Activated CD4-positive, alpha-beta T cell treated with anti-CD3 and anti-CD28 coated beads for 48 hours (primary cell): ENCODE measurements at regions not wholly inside any gene's neighbourhood (a gene's known extent, or its start where the extent isn't known, plus 50 kb on each side); places are given as distances from the start of the nearest gene placed in this dataset.
"Not testable (repeated sequence)": the region's sequence is repeated elsewhere in the genome, so short reads cannot be mapped to it uniquely, and the experiment has no call there.

ENCODE experiments used
- DNase-seq: peaks from one replicate; pipeline ENCODE4 v3.0.0-alpha.2; 2020

DNA sequence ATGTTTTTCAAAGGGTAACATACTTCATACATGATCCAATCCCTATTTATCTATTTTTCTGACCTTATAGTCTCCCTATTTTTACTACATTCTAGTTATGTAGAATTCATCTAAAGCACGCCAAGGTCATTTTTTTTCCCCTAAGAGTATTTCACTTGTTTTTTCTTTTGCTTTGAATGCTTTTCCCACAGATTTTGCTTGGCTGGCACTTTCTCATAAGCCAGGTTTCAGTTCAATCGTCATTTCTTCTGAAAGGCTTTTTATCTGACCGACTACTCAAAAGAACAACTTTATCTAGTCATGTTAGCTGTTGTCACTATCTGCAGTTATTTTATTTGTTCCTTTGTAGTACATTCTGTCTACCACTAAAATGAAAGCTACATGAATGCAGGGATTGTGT, 1274.6 kb downstream of the REEP3 start:
- no peak for DNase-seq

DNA sequence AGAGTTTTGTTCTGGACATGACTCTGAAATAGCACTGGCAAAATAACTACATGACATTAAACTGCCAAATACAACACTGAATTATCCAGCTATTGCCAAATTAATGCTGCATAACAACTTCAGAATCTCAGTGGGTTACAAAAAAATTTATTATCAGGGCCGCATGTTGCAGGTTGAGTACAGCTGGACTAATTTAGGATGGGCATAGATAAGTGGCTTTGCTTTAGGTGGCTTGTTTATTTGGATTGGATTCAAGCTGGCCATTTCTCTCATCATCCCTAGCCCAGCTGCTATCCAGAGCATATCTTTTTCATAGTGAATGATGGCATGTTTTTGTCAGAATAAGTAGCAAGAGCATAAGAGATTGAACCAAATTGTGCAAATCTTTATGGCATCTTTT, 1277.1 kb downstream of the REEP3 start:
- no peak for DNase-seq

DNA sequence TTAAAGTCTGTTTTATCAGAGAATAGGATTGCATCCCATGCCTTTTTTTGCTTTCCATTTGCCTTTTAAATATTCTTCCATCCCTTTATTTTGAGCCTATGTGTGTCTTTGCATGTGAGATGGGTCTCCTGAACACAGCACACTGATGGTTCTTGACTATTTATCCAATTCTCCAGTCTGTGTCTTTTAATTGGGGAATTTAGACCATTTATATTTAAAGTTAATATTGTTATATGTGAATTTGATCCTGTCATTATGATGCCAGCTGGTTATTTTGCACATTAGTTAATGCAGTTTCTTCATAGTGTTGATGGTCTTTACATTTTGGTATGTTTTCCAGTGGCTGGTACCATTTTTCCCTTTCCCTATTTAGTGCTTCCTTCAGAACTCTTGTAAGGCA, 1287.0 kb downstream of the REEP3 start:
- not testable (repeated sequence) for DNase-seq

DNA sequence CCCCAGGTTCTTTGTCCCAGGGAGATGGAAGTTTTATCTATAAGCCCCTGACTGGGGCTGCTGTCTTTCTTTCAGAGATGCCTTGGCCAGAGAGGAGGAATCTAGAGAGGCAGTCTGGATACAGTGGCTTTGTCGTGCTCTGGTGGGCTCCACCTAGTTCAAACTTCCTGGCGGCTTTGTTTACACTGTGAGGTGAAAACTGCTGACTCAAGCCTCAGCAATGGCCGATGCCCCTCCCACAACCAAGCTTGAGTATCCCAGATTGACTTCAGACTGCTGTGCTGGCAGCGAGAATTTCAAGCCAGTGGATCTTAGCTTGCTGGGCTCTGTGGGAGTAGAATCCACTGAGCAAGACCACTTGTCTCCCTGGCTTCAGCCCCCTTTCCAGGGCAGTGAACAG, 1288.8 kb downstream of the REEP3 start:
- DNase-seq, result not testable (repeated sequence)

DNA sequence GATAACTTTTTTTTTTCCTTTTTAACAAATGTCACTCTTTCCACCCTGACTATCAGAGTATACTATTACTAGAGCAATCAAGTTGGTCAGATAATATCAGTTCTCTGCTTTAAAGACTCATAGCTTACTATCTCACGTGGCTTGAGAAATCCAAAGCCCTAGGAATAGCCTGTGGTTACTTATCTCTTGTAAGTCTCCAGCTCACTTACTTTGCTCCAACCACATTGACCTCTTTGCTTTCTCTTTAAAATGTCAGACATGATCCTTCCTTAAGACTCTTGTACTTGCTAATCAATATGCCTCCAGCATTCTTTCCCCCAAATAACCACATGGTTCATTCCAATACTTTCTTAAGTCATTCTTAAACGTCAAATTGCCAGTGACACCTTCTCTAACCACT, 1292.2 kb downstream of the REEP3 start:
- no peak for DNase-seq

DNA sequence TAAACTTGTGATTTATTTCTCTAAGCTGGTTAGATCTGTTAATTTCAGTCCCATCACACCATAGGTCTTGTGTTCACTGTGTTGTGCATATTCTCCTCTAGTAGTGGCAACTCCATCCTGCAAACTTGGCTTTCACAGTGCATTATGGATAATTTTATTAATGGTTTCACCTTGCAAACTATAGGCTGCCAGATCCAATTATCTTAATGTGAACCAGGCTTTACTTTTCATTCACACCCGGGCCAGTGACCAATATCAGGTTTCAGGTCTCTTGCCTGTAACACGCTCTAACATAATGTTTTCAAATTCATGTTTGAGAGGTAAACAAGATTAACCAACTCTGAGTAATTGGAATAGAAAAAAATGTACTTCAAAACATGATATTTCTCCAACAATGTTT, 1293.0 kb downstream of the REEP3 start:
- no peak for DNase-seq

DNA sequence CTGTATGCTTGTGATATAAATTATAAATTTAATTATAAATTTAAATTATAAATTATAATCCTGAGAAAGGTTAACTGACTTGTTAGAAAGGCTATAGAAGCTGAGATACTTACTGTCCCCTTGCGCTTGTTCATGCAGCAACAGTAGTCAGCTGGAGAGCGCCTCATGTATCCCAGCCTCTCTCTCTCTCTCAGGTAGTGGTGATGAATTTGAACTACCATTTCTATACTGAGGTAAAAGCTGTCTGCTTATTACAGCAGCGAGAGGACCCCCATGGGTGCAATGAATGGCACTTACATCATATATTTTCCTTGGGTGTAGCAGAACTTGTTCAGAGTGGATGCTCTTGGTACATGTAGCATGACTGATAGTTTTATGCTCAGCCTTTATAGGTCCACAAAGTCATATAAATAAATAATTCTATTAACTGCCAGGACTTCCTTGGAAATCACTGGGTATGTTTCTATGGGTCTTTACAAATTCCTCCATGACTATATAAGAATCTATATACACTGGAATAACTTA, 1308.7 kb downstream of the REEP3 start:
- no peak for DNase-seq

DNA sequence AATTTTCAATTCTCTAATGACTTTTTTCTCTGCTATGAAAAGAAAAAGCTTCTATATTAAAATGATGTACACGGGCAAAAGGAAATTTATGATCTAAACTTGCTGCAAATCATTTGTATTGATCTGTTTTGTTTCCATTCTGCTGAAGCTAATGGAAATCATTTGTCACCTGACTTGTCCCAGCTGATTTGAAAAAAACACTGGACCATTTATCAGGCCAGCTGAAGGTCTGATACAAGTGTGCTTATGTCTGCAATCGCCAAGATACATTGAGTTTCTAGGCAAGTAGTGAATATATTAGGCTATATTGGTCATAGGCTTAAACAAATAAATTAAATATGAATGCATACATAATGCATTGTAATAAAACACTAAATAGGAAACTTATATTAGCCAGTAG, 1309.7 kb downstream of the REEP3 start:
- no peak for DNase-seq

DNA sequence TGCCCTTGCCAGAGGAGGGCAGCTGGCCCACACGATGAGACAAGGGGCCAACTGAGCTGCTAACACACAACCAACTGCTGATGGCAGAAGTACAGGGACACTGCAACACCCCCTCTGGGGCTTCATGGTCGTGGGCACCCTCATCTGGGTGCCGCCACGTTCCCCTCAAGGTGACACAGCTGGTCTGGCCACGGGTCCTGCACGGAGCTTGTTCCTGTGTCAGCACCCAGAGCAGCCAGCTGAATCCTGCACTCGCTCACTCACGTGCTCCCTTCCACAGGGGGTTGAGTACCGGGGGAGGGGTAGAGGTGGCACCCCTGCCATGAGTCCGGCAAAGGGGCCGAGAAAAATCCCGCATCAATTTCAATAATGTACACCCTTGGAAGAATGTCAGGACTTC, 1319.1 kb downstream of the REEP3 start:
- no peak for DNase-seq

DNA sequence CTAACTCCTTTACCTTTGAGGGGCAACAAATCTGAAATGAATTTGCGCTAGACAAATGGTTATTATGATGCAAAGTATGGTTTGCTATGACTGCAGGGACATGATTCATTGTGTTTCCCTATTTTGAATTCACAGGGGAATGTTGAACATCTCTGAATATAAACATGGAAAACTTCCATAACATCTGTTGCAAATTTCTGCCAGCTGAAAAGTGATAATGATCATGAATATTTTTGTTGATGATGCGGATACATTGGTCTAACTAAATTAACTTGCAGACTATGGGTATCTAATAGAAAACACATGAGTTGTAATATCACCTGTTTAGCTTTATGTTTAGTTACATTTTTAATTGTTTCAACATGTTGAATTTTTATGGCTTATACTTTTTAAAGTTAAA, 1325.5 kb downstream of the REEP3 start:
- DNase-seq, result no peak

DNA sequence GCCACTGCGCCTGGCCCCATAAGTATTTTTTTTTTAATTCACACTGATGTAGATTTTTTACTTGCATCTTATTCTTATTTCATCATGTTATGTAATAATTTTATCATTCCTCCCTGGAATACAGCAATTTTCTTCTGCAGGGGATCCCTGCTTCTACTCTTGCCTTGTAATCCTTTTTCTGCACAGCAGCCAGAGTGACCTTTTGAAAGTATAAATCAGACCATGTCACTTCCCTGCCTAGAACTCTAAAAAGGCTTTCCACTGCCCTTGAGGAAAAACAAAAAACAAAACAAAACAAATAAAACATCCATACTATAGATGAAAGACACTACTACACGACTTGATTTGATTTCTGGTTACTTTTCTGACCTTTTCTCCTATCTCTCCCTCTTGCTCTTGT, 1334.7 kb downstream of the REEP3 start:
- DNase-seq, result no peak

DNA sequence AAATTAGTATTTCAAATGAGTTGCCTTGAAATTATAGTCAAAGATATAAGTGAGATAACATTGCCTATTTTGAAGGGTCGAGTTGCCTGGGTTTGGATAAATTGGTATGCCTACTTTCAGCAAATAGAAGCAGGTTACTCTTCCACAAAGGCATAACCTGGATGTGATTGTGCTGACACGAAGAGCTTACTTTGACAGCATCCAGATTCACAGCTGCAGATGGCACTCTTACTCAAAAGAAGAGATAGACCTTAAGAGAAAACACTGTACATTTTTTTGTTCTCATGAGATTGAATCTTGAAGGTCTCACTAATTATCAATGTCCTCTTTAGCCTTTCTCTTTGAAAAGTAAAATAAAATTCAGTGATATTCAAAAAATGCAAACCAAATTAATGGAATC, 1338.7 kb downstream of the REEP3 start:
- DNase-seq, result no peak

DNA sequence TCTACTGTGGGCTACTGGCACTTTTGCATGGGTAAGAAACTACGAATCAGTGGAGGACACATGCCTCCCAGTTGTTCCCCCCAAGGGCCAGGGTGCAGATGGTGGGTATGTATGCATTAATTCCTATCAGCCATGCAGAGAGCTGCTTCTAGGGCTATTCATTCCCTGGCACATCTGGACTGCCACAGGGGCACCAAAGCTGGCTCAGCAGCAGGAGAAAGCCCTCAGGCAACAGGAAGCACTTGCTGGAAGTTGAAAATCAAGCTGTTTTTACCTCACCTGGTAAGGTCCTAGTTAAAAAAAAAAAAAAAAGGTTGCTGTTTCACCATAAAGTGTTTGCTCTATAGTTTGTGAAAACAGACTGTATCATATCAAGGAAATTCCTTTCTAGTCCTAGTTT, 1342.6 kb downstream of the REEP3 start:
- DNase-seq, result no peak

DNA sequence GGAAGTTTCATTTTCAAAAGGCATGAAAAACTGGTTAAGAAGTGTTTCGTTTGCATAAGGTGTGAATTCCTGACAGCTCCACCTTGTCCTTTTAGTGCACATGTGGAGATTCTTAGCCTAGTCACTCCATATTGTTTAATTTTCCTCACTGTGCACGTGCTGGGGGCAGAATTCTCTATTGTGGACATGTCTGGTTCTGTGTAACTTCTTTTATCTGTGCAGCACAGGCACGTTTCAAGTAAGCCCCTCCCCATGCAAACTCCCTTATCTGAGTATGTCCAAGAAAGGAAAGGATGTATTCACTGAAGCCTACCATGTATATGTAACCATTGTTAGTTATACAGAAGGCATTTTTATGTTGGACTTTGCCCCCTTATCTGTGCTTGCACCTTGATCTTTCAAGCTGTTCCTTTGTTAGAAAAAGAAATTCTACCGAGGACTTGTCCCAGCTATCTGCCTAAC, 1346.3 kb downstream of the REEP3 start:
- no peak for DNase-seq

DNA sequence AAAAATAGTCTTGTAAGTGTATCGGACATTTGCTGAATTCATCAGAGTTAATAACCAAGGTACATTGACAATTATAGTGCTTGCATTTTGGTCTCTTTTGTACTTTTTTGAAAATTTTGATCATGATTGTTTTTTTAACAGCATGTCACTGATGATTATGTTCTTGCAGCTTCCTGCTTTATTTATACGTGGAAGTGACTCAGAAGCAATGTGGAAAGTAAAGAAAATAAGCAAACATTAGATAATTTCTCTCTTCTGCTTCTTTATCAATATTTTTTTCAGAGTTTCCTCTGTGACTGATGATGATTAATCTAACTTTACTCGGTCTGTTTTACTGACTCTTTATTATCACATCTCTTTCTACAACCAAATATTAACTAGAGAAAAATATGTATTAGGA, 1351.9 kb downstream of the REEP3 start:
- DNase-seq, result no peak

DNA sequence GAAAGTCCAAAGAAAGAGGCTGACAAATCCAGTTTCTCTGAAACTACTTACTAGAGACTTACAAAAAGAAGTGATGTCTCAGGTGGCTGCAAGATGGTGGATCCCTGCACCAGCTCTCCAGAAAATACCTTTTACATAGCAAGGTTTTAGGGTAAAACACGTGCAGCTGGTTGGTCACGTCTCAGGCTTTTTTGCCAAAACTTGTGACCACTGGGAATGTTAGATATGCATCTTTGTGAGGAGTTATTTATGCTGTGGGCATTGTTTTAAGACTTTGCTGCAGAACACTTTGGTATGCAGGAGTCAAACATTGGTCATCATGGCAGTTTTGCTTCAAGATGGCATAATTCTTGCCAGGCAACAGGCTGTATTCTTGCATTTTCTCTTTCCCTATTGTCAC, 1352.8 kb downstream of the REEP3 start:
- DNase-seq, result no peak

DNA sequence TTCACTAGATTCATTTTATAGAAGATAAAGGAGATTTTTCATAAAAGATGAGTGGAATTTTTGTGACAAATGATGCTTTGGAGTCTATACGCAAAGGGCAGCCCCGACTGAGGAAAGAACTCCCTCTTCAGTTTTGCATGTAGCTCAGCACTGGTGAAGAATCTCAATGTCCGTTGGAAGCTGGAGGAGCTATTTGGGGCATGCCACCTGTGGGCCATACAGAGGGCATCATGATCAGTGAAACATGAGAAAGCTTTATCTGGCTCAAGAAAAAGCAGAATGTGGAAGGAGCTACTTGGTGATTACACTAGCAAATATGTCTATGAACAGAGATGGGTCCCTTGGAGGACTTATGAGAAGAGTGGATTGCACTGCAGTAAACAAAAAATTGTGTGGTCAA, 1359.3 kb downstream of the REEP3 start:
- no peak for DNase-seq

DNA sequence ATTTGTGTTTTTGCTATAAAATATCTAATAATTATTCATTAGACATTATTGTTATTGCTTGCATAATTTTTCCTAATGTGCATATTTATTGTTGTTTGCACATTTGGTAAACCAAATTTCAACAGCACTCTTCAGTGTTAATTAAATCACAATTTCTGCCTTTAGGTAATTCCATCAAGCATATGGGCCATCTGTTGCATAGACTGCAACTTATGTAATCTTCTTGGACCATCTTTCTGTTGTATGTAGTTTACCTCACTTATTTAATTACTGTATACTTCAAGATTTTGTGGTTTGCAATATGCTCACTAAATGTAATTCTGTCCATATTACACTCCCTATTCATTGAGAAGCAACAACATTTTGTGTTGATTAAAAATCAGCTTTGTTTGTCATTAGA, 1360.1 kb downstream of the REEP3 start:
- no peak for DNase-seq

DNA sequence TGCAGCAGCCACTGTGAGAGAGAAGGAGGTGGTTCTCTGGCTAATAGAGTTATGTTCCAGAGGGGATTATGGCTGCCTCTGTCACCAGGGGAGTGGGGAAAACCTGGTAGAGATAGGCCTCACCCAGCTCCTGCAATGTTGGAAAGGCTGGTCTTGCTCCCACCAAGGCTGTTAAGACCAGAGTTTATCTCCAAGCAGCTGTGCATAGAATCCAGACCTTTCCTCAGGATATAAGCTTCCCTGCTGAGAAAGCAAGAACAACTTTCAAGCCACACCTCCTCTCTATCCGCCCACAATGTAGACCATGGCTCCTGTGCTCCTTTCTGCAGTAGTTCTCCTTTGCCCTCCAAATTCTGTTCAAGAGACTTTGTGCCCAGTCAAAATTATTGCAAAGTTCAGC, 1375.4 kb downstream of the REEP3 start:
- no peak for DNase-seq

DNA sequence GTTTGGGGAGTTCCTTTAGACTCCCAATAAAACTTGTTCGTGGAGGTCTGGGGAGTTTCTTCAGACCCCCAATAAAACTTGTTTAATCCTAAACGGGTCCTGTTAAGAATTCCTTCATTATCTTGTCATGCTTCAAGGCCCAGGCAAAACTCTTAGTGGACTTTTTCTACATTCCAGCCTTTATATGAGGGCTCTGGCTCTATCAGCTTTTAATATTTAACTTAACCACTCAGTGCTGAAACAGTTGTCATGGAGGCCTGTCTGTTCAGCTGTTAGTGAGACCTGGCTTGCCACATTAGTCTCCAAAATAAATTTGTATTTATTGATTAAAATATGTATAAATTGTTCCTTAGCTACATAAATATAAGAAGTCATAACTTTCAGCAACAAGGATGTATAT, 1385.1 kb downstream of the REEP3 start:
- not testable (repeated sequence) for DNase-seq

DNA sequence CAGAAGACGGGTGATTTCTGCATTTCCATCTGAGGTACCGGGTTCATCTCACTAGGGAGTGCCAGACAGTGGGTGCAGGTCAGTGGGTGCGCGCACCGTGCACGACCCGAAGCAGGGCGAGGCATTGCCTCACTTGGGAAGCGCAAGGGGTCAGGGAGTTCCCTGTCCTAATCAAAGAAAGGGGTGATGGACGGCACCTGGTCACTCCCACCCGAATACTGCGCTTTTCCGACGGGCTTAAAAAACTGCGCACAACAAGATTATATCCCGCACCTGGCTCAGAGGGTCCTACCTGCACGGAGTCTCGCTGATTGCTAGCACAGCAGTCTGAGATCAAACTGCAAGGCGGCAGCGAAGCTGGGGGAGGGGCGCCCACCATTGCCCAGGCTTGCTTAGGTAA, 1403.1 kb downstream of the REEP3 start:
- DNase-seq, result not testable (repeated sequence)

DNA sequence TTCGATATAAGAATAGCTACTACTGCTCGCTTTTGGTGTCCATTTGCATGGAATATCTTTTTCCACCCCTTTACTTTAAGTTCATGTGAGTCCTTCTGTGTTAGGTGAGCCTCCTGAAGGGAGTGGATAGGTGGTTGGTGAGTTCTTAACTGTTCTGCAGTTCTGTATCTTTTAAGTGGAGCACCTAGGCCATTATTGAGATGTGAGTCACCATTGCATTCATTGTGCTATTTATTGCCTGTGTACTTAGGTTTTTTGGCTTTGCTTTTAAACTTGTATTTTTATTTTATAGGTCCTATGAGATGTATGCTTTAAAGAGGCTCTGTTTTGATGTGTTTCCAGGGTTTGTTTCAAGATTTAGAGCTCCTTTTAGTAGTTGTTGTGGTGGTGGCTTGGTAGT, 1430.8 kb downstream of the REEP3 start:
- DNase-seq, result no peak

DNA sequence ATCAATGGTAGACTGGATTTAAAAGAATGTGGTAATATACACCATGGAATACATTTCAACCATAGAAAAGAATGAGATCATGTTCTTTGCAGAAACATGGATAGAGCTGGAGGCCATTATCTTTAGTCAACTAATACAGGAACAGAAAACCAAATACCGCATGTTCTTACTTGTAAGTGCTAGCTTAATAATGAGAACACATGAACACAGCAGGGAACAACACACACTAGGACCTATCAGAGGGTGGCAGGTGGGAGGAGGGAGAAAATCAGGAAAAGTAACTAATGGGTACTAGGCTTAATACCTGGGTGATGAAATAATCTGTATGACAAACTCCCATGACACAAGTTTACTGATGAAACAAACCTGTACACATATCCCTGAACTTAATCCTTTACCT, 1435.2 kb downstream of the REEP3 start:
- DNase-seq, result no peak

DNA sequence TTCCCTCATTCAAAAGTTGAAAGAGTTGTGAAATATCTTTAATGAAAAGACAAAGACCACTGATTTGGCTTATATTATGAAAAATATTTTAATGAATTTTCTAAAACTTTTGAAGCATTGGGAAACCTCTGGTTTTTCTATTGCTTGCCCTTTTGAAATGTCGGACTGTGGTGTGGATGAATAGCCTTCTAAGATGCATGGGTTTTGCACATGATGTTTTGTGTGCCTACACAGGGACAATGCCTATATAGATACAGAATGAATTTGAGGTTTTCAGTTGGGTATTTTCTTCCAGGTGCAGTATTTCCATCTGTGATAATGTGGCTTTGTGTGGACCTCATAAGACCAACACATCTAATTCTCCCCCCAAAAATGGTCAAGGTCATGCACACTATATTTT, 1437.9 kb downstream of the REEP3 start:
- no peak for DNase-seq

DNA sequence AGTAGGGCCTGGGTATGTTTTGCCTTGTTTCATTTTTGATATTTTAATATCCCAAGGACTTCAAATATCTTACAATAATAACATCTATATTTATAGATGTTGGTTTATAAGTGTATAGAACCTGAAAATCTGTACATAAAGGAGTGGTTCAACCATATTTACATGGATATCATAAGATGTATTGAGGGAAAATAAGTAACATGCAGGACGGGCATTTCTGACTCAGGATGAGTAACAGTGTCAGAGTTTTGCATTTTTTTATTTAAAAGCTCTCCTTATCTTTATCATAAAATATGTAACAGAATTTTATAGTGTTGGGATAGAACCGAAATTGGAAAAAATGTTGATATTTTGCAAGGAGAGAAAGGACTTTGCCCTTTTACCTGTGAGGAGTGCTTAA, 1438.7 kb downstream of the REEP3 start:
- DNase-seq, result no peak

DNA sequence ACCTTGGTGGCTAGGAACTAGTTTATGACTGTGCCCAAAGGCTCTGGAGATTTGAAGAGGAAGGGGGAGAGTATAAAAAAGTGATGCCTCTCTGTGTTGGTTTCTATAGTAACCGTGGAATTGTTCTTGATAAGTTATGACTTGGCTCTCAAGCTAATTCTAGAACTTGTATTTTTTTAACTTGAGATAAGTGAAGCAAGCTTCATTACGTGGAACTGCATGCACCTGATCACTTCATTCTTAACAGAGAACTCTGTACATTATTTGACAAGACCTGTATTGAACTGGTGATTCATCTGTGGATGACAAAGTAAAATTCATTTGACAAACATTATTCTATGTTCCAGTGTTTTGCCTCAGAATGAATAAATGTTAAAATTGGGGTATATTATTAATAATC, 1452.2 kb downstream of the REEP3 start:
- DNase-seq, result no peak
